SK-N-SH (cell line): ENCODE measurements at regions not wholly inside any gene's neighbourhood (a gene's known extent, or its start where the extent isn't known, plus 50 kb on each side); places are given as distances from the start of the nearest gene placed in this dataset.

Source experiments
- CTCF ChIA-PET: fragments of 300-600, 350-600 bp; formaldehyde crosslinking; extraction: SDS; loops from one replicate; lab custom pipeline; 2021; lab: Yijun Ruan, JAX
- POLR2A ChIA-PET: fragments of 350-600 bp; sonication (Branson Sonifier 250); formaldehyde crosslinking; extraction: SDS; loops from one replicate; lab custom pipeline; 2020; ENCODE audit warnings: antibody characterized with exemption, inconsistent platforms; lab: Yijun Ruan, JAX
- DNase-seq: peaks from one replicate; pipeline ENCODE4 v3.0.0; 2012
- H2AFZ ChIP-seq: fragments of 200-600 bp; sonication (generic); 2 replicates; pipeline ENCODE4 v1.8.1; 2016; ENCODE audit warnings: antibody characterized with exemption, mild to moderate bottlenecking, low read depth
- H3F3A ChIP-seq: fragments of 200-600 bp; sonication (generic); replicated peaks from 2 replicates; pipeline ENCODE3; 2016; ENCODE audit warnings: antibody characterized with exemption, mild to moderate bottlenecking; ENCODE audit not compliant: insufficient read depth
- H3K27ac ChIP-seq, 2 experiments: fragments of 200-500 bp in 1 of 2; fragments of 200-600 bp in 1 of 2; sonication (Bioruptor generic) in 1 of 2; sonication (generic), shearing (Covaris generic) in 1 of 2; 2 replicates each; pipeline versions ENCODE4 v1.5.1 to v1.6.1; 2014 to 2016; ENCODE audit warnings: low read depth in 2 of 2, inconsistent platforms in 1 of 2, low read length in 1 of 2, mild to moderate bottlenecking in 1 of 2, mixed read lengths in 1 of 2
- H3K27me3 ChIP-seq: fragments of 200-600 bp; sonication (generic), shearing (Covaris generic); 2 replicates; pipeline ENCODE4 v1.6.1; 2016; ENCODE audit warnings: mixed run types; ENCODE audit not compliant: insufficient read depth
- H3K36me3 ChIP-seq, 2 experiments: fragments of 200-500 bp in 1 of 2; fragments of 200-600 bp in 1 of 2; sonication (Bioruptor generic) in 1 of 2; sonication (generic) in 1 of 2; replicated peaks in 1 of 2; 2 replicates each; pipeline versions ENCODE3 to v1.5.1; 2014 to 2016; ENCODE audit warnings: low read length in 1 of 2, mild to moderate bottlenecking in 1 of 2; ENCODE audit not compliant: insufficient read depth in 2 of 2, control insufficient read depth in 1 of 2
- H3K4me1 ChIP-seq, 2 experiments: fragments of 200-500 bp in 1 of 2; fragments of 200-600 bp in 1 of 2; sonication (Bioruptor generic) in 1 of 2; sonication (generic), shearing (Covaris generic) in 1 of 2; 2 replicates each; pipeline versions ENCODE4 v1.5.1 to v1.6.1; 2014 to 2016; ENCODE audit warnings: low read depth in 1 of 2, low read length in 1 of 2, mixed run types in 1 of 2; ENCODE audit not compliant: insufficient read depth in 2 of 2, control insufficient read depth in 1 of 2
- H3K4me2 ChIP-seq: fragments of 200-600 bp; sonication (generic), shearing (Covaris generic); 2 replicates; pipeline ENCODE4 v1.6.1; 2017; ENCODE audit warnings: mixed run types
- H3K4me3 ChIP-seq, 2 experiments: fragments of 200-500 bp in 1 of 2; fragments of 200-600 bp in 1 of 2; sonication (Bioruptor generic) in 1 of 2; sonication (generic), shearing (Covaris generic) in 1 of 2; 2 replicates each; pipeline versions ENCODE4 v1.5.1 to v1.8.1; 2014 to 2016; ENCODE audit warnings: low read depth in 2 of 2, inconsistent platforms in 1 of 2, low read length in 1 of 2, mild to moderate bottlenecking in 1 of 2, mixed read lengths in 1 of 2, moderate library complexity in 1 of 2
- H3K79me2 ChIP-seq: fragments of 200-600 bp; sonication (generic); 2 replicates; pipeline ENCODE4 v1.8.1; 2017; ENCODE audit warnings: mild to moderate bottlenecking; ENCODE audit not compliant: insufficient read depth
- H3K9ac ChIP-seq: fragments of 200-600 bp; sonication (generic); 2 replicates; pipeline ENCODE4 v1.6.1; 2017; ENCODE audit warnings: mixed run types
- H3K9me2 ChIP-seq: fragments of 200-600 bp; sonication (generic); 2 replicates; pipeline ENCODE4 v1.6.1; 2017; ENCODE audit warnings: mixed run types
- H3K9me3 ChIP-seq: fragments of 200-600 bp; sonication (generic); 2 replicates; pipeline ENCODE4 v1.6.1; 2017; ENCODE audit warnings: mixed run types, mild to moderate bottlenecking, moderate library complexity
- H4K20me1 ChIP-seq: fragments of 200-600 bp; sonication (generic); 2 replicates; pipeline ENCODE4 v1.6.1; 2017; ENCODE audit warnings: mild to moderate bottlenecking, mixed run types; ENCODE audit not compliant: insufficient read depth
- CHD2 ChIP-seq: fragments of 150-350 bp; IDR thresholded peaks from 2 replicates; pipeline ENCODE4 v1.6.1; 2018; ENCODE audit warnings: low read length; ENCODE audit not compliant: partially characterized antibody
- ELF1 ChIP-seq: IDR thresholded peaks from 2 replicates; pipeline ENCODE4 v1.4.0; 2012
- EP300 ChIP-seq, 2 experiments: IDR thresholded peaks; 2 replicates each; pipeline versions ENCODE4 v1.4.0 to v1.6.1; 2012; ENCODE audit warnings: borderline replicate concordance in 1 of 2, low read depth in 1 of 2, low read length in 1 of 2
- FOSL2 ChIP-seq: IDR thresholded peaks from 2 replicates; pipeline ENCODE4 v1.4.0; 2012; ENCODE audit warnings: low read depth, mild to moderate bottlenecking, moderate library complexity, borderline replicate concordance
- FOXJ3 ChIP-seq: sonication (generic); formaldehyde crosslinking; IDR thresholded peaks from 2 replicates; pipeline ENCODE4 v1.5.1; 2020; ENCODE audit warnings: mild to moderate bottlenecking, missing genetic modification reagents
- GABPA ChIP-seq: IDR thresholded peaks from 2 replicates; pipeline ENCODE4 v1.4.0; 2012; ENCODE audit warnings: low read depth, mild to moderate bottlenecking
- MEF2A ChIP-seq: IDR thresholded peaks from 2 replicates; pipeline ENCODE4 v1.4.0; 2012; ENCODE audit warnings: low read depth, borderline replicate concordance
- NRF1 ChIP-seq: IDR thresholded peaks from 2 replicates; pipeline ENCODE4 v1.6.1; 2012; ENCODE audit warnings: low read depth, mild to moderate bottlenecking, low read length
- RXRA ChIP-seq: IDR thresholded peaks from 2 replicates; pipeline ENCODE4 v1.4.0; 2012; ENCODE audit warnings: low read depth, mild to moderate bottlenecking, borderline replicate concordance
- SIN3A ChIP-seq: IDR thresholded peaks from 2 replicates; pipeline ENCODE4 v1.6.1; 2012; ENCODE audit warnings: low read depth, mild to moderate bottlenecking, low read length, moderate library complexity, borderline replicate concordance
- SMC3 ChIP-seq: IDR thresholded peaks from 2 replicates; pipeline ENCODE4 v1.6.1; 2012; ENCODE audit warnings: low read depth, low read length, improper control_type of control experiment
- WGBS: methylation state at CpG from one replicate; pipeline ENCODE4 v1.1.6; 2017; ENCODE audit warnings: low lambda C conversion rate; 5-methylcytosine and 5-hydroxymethylcytosine counted together
- TF ChIP-seq, protein P1 (sequence below): IDR thresholded peaks from 2 replicates; pipeline ENCODE4 v1.4.0; 2012; ENCODE audit warnings: low read depth, borderline replicate concordance
- TF ChIP-seq, protein P2 (sequence below): fragments of 150-350 bp; IDR thresholded peaks from 2 replicates; pipeline ENCODE4 v1.6.1; 2016; ENCODE audit warnings: mild to moderate bottlenecking, low read depth, low read length
- TF ChIP-seq, protein P3 (sequence below): fragments of 200-600 bp; sonication (generic); IDR thresholded peaks from 2 replicates; pipeline ENCODE4 v1.6.1; 2017; ENCODE audit warnings: antibody characterized with exemption, mild to moderate bottlenecking, moderate library complexity
- TF ChIP-seq, protein P4 (sequence below): IDR thresholded peaks from 2 replicates; pipeline ENCODE4 v1.4.0; 2012; ENCODE audit warnings: low read depth, borderline replicate concordance
- TF ChIP-seq, protein P5 (sequence below): IDR thresholded peaks from 2 replicates; pipeline ENCODE4; 2012

DNA sequence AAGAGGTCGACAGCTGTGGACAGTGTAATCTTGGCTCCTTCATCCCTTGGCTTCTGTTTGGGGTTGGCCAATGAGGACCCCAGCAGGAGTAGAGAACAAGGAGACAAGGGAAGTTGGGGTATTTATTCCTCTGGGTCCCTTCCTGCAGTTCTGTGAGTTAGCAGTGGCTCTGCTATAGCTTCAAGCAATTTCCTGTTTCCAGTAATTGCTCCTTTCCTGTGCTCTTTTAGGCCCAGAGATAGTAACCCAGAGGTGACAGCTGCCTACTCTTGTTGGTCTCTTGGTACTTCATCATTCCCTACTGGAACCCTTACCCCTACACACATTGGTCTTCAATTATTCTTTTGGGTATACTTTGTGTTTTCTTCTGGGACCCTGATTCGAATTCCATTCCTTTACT, 92.9 kb downstream of the NR1D2 start:
- no peaks in the 10 kb centered on the region for H3K27me3 ChIP-seq
- H3K79me2 ChIP-seq = no peaks in the 10 kb centered on the region
- H3K9me2 ChIP-seq = 0 out of 2 replicates have a peak, but pooled peaks cover 3% of the 10 kb centered on the region
- no peak overlapping the region for H3K4me2 ChIP-seq
- H3K4me1 ChIP-seq = no peaks in the 10 kb centered on the region
- H3K9me3 ChIP-seq = no peaks in the 10 kb centered on the region; the same call in 1 of the 2 replicates
- no peak overlapping the region for H3K4me3 ChIP-seq
- H2AFZ ChIP-seq = no peak overlapping the region
- WGBS = 58% methylated on average over 2 of the region's 2 CpGs
- H3F3A ChIP-seq = no peaks in the 10 kb centered on the region
- H4K20me1 ChIP-seq = no peaks in the 10 kb centered on the region
- no peak overlapping the region for H3K9ac ChIP-seq
- POLR2A ChIA-PET = no interaction called here
- DNase-seq = no peak
- TF ChIP-seq, protein P1, sequence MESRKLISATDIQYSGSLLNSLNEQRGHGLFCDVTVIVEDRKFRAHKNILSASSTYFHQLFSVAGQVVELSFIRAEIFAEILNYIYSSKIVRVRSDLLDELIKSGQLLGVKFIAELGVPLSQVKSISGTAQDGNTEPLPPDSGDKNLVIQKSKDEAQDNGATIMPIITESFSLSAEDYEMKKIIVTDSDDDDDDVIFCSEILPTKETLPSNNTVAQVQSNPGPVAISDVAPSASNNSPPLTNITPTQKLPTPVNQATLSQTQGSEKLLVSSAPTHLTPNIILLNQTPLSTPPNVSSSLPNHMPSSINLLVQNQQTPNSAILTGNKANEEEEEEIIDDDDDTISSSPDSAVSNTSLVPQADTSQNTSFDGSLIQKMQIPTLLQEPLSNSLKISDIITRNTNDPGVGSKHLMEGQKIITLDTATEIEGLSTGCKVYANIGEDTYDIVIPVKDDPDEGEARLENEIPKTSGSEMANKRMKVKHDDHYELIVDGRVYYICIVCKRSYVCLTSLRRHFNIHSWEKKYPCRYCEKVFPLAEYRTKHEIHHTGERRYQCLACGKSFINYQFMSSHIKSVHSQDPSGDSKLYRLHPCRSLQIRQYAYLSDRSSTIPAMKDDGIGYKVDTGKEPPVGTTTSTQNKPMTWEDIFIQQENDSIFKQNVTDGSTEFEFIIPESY = no peak
- TF ChIP-seq FOSL2 = no peak
- no peak for TF ChIP-seq SIN3A
- TF ChIP-seq, protein P2, sequence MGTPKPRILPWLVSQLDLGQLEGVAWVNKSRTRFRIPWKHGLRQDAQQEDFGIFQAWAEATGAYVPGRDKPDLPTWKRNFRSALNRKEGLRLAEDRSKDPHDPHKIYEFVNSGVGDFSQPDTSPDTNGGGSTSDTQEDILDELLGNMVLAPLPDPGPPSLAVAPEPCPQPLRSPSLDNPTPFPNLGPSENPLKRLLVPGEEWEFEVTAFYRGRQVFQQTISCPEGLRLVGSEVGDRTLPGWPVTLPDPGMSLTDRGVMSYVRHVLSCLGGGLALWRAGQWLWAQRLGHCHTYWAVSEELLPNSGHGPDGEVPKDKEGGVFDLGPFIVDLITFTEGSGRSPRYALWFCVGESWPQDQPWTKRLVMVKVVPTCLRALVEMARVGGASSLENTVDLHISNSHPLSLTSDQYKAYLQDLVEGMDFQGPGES = no peak
- no peak for TF ChIP-seq GABPA
- TF ChIP-seq EP300 (IDR thresholded peaks at IDR 0.05; ENCODE audit: borderline replicate concordance in 1 of 2, low read depth in 1 of 2, low read length in 1 of 2) = no peak
- no peak for TF ChIP-seq NRF1
- TF ChIP-seq, all 33 proteins: peak for 0
- Histone ChIP-seq H3K36me3 (no peaks in the 10 kb centered on the region), H3K27ac (no peak overlapping the region)
- CTCF ChIA-PET = interaction anchor here (0.7 kb wide), 1 partner anchor 129 kb away, joined by 3 read pairs; no protein-coding TSS in a partner anchor

DNA sequence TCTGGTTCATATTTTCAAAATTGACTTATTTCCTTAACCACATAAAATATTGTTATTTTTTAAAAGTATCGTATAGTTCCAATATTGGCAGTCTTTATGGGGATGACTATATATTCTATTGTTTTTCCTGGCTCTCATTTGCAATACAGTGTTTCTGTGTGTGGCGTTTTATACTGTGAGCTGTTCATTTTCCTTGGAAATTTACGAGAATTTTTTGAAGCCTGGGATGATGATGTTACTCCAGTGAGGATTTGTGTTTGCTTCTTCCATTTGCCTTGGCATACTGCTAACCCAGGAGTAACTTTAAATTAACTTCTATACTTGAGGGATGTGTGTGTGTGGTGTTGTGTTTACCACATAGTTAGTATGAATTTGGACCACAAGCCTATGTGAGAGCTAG, 95.2 kb downstream of the NR1D2 start:
- CTCF ChIA-PET = interaction anchor here (1.9 kb wide), 1 partner anchor 9 kb away, joined by 4 read pairs; no protein-coding TSS in a partner anchor
- 84% methylated on average over 3 of the region's 3 CpGs for WGBS

More for the DNA sequence above, 95.2 kb downstream of the NR1D2 start:
- POLR2A ChIA-PET = interaction anchor here (0.5 kb wide), 1 partner anchor 25 kb away, joined by 3 read pairs; no protein-coding TSS in a partner anchor
- H3K9me3 ChIP-seq = no peaks in the 10 kb centered on the region
- no peaks in the 10 kb centered on the region for H3F3A ChIP-seq
- no peaks in the 10 kb centered on the region for H3K79me2 ChIP-seq
- no peak overlapping the region for H3K9ac ChIP-seq
- no peak overlapping the region for H3K27ac ChIP-seq
- TF ChIP-seq SIN3A = no peak
- TF ChIP-seq, protein P1 = no peak
- TF ChIP-seq ELF1 = no peak
- no peak for TF ChIP-seq CHD2
- no peak for TF ChIP-seq RXRA
- TF ChIP-seq, protein P2 = no peak
- no peak for TF ChIP-seq SMC3
- TF ChIP-seq, protein P3, sequence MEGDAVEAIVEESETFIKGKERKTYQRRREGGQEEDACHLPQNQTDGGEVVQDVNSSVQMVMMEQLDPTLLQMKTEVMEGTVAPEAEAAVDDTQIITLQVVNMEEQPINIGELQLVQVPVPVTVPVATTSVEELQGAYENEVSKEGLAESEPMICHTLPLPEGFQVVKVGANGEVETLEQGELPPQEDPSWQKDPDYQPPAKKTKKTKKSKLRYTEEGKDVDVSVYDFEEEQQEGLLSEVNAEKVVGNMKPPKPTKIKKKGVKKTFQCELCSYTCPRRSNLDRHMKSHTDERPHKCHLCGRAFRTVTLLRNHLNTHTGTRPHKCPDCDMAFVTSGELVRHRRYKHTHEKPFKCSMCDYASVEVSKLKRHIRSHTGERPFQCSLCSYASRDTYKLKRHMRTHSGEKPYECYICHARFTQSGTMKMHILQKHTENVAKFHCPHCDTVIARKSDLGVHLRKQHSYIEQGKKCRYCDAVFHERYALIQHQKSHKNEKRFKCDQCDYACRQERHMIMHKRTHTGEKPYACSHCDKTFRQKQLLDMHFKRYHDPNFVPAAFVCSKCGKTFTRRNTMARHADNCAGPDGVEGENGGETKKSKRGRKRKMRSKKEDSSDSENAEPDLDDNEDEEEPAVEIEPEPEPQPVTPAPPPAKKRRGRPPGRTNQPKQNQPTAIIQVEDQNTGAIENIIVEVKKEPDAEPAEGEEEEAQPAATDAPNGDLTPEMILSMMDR = no peak
- TF ChIP-seq, protein P4, sequence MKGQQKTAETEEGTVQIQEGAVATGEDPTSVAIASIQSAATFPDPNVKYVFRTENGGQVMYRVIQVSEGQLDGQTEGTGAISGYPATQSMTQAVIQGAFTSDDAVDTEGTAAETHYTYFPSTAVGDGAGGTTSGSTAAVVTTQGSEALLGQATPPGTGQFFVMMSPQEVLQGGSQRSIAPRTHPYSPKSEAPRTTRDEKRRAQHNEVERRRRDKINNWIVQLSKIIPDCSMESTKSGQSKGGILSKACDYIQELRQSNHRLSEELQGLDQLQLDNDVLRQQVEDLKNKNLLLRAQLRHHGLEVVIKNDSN = no peak
- TF ChIP-seq, protein P5, sequence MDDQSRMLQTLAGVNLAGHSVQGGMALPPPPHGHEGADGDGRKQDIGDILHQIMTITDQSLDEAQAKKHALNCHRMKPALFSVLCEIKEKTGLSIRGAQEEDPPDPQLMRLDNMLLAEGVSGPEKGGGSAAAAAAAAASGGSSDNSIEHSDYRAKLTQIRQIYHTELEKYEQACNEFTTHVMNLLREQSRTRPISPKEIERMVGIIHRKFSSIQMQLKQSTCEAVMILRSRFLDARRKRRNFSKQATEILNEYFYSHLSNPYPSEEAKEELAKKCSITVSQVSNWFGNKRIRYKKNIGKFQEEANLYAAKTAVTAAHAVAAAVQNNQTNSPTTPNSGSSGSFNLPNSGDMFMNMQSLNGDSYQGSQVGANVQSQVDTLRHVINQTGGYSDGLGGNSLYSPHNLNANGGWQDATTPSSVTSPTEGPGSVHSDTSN = no peak
- TF ChIP-seq MEF2A = no peak
- no peak for TF ChIP-seq FOXJ3 (CRISPR knock-in tag)
- H4K20me1 ChIP-seq = no peaks in the 10 kb centered on the region
- no peaks in the 10 kb centered on the region for H3K36me3 ChIP-seq
- H3K4me1 ChIP-seq = no peaks in the 10 kb centered on the region
- no peak overlapping the region for H3K4me3 ChIP-seq
- no peaks in the 10 kb centered on the region for H3K27me3 ChIP-seq
- no peaks in the 10 kb centered on the region for H3K9me2 ChIP-seq
- DNase-seq = no peak
- H3K4me2 ChIP-seq = no peak overlapping the region
- H2AFZ ChIP-seq = no peak overlapping the region
